ENCODE measurements at regions not wholly inside any gene's neighbourhood (a gene's known extent, or its start where the extent isn't known, plus 50 kb on each side); places are given as distances from the start of the nearest gene placed in this dataset.
"Not testable (repeated sequence)": the region's sequence is repeated elsewhere in the genome, so short reads cannot be mapped to it uniquely, and the experiment has no call there.

GRCh38 chr1:187566354-187566753 is 737.6 kb downstream of the PLA2G4A start:
- no peak for DNase-seq

- DNase-seq, result no peak
These were observed 739.3 kb downstream of the PLA2G4A start for GRCh38 chr1:187568067-187568466.

- no peak for DNase-seq
These were observed 741.4 kb downstream of the PLA2G4A start for GRCh38 chr1:187570166-187570565.

GRCh38 chr1:187577610-187578009 is 748.9 kb downstream of the PLA2G4A start:
- no peak for DNase-seq

- no peak for DNase-seq
These were observed 760.2 kb downstream of the PLA2G4A start for GRCh38 chr1:187588917-187589316.

GRCh38 chr1:187605736-187606135 is 777.0 kb downstream of the PLA2G4A start:
- no peak for DNase-seq

DNA sequence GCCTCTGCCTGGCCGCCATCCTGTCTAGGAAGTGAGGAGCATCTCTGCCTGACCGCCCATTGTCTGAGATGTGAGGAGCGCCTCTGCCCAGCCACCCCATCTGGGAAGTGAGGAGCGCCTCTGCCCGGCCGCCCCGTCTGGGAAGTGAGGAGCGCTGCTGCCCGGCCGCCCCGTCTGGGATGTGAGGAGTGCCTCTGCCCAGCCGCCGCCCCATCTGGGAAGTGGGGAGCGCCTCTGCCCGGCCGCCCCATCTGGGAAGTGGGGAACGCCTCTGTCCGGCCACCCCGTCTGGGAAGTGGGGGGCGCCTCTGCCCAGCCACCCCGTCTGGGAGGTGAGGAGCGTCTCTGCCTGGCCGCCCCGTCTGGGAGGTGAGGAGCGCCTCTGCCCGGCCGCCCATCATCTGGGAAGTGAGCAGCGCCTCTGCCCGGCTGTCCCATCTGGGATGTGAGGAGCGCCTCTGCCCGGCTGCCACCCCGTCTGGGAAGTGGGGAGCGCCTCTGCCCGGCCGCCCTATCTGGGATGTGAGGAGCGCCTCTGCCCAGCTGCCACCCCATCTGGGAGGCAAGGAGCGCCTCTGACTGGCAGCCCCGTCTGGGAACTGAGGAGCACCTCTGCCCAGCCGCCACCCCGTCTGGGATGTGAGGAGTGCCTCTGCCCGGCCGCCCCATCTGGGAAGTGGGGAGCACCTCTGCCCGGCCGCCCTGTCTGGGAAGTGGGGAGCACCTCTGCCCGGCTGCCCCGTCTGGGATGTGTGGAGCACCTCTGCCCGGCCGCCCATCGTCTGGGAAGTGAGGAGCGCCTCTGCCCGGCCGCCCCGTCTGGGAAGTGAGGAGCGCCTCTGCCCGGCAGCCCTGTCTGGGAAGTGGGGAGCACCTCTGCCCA is 787.3 kb downstream of the PLA2G4A start:
- not testable (repeated sequence) for DNase-seq

DNA sequence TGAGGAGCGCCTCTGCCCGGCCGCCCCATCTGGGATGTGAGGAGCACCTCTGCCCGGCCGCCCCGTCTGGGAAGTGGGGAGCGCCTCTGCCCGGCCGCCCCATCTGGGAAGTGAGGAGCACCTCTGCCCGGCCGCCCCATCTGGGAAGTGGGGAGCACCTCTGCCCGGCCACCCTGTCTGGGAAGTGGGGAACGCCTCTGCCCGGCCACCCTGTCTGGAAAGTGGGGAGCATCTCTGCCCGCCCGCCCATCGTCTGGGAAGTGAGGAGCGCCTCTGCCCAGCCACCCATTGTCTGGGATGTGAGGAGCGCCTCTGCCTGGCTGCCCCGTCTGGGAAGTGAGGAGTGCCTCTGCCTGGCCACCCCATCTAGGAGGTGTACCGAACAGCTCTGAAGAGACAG is 788.1 kb downstream of the PLA2G4A start:
- DNase-seq, result not testable (repeated sequence)

DNA sequence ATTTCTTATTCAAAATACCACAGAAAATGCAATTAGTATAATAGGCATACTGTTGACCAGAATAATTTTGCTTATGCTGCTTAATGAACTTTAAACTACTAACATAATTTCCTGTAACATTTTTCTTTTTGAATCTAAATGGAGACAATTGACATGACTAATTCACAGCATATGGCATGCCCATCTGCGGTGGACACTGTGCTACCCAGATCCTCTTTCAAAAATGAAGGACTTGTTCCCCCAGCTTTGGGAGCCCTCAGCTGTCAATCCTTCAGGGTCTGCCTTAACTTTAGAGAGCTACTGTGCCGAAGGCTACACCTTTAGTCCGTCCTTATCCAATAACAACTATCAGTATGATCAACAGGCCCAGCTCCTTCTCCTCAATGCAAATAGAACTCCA is 789.0 kb downstream of the PLA2G4A start:
- no peak for DNase-seq

DNA sequence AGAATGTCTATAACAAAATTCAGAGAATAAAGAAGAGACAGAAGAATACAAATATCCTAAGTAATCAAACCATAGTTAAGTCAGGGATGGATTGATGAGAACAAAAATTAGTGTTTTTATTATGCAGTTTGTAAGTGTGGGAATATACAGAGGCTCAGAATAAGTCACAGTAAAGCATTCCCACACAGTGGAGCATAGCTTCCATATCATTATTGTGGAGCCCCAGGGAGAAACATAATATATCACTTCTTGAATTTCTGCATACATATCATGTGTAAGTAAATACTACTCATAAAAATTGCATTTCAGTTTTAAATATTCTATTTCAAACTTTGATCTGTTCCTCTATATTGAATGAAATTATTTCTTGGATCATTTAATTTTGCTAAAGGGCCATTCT is 790.4 kb downstream of the PLA2G4A start:
- no peak for DNase-seq

GRCh38 chr1:187621951-187622350 is 793.2 kb downstream of the PLA2G4A start:
- no peak for DNase-seq

GRCh38 chr1:187622545-187622944 is 793.8 kb downstream of the PLA2G4A start:
- no peak for DNase-seq

- no peak for DNase-seq
These were observed 796.2 kb downstream of the PLA2G4A start for GRCh38 chr1:187624812-187625545.

DNA sequence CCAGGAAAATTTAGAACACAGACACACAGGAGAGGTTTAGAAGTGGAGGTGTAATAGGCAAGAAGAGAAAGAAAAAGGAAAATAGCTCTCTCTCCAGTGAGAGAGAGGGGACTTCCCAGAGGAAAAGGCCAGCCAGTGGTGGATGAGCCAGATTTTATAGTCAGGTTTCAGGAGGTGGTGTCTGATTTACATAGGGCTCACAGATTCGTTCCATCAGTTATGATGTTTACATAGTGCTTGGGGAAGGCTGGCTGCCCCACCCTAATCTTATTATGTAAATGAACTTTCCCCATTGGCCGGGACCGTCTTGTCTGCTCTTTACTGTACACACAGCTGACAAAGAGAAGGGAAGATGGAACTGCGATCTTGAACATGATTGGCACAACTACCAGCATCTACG is 797.3 kb downstream of the PLA2G4A start:
- DNase-seq, result no peak

GRCh38 chr1:187627516-187627915 is 798.8 kb downstream of the PLA2G4A start:
- no peak for DNase-seq

GRCh38 chr1:187629075-187629474 is 800.3 kb downstream of the PLA2G4A start:
- no peak for DNase-seq

DNA sequence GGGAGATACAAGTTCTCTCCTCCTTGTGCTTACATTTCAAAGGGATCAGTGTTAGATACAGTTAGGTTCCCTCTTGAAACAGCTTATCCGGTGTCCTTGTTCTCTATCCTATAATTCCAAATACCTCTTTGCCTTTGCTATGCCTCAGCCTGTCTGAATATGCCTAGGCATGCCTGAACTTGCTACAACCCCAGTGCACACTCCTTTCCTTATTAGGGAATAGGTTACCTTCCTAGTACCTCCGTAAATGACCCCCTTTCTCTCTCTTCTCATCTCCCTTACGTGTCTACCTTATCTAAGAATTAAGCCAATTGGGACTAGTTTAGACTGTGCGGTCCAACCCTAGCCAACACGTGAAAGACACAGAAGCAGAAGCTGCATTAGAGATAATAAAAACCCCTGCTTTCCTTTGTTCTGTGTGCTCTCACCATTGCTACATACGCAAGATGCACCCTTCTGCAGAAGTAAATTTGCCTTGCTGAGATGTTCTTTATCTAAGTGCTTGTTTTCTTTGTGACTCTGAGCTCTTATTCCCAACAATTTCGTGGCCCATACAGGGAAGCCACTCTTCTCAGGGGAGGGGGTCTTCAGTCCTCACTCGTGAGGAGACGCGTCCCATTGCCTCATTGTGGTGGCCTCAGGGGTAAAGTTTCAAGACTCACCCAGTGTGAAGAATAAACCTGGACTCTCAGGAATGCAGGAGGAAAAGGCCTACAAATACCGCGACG is 802.1 kb downstream of the PLA2G4A start:
- DNase-seq, result no peak

- DNase-seq, result no peak
These were observed 802.6 kb downstream of the PLA2G4A start for GRCh38 chr1:187631381-187631675.

GRCh38 chr1:187631984-187632383 is 803.2 kb downstream of the PLA2G4A start:
- no peak for DNase-seq

GRCh38 chr1:187634940-187635339 is 806.2 kb downstream of the PLA2G4A start:
- DNase-seq, result no peak

GRCh38 chr1:187638733-187639434 is 810.1 kb downstream of the PLA2G4A start:
- DNase-seq, result no peak

DNA sequence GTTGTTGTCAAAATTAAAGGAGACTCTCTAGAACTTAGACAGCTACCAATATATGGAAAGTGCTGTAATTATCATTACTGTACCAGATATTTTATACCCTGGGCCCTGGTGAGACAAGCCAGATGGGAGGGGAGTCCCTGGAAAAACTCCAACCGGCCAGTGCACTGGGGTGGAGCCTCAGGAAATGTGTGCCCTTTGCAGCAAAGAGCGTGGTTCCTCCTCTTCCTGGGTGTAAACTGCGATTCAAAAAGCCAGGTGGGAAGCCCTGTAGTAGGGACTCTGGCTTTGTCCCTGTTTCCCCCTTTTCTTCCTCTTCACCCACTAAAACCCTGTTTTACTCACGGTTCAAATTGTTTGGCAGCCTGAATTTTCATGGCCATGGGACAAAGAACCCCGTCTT is 812.3 kb downstream of the PLA2G4A start:
- DNase-seq, result no peak

DNA sequence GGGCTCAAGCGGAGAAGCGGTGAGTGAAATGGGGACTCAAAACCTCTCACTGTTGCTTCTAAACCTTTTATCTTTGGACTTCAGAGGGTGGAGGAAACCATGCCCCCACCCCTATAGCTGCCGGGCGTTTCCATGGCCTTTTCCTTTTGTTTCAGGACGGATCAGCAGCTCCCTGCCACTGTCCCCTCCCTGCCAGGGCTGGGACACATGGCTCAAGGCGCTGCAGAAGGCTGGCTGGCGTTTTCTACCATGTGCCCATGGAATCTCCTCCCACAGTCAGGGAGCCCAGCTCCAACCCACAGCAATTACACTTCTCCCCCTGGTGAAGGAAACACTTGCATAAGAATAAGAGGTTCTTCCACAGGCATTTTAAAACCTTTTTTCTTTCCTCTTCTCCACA is 812.7 kb downstream of the PLA2G4A start:
- DNase-seq, result no peak
